Cardiac fibroblast (primary cell): ENCODE measurements at regions not wholly inside any gene's neighbourhood (a gene's known extent, or its start where the extent isn't known, plus 50 kb on each side); places are given as distances from the start of the nearest gene placed in this dataset.

Experiments
- DNase-seq, 2 donors: peaks; one replicate each; pipeline versions ENCODE4 v3.0.0 to v3.0.0-alpha.2; 2010; ENCODE audit warnings: low read depth in 2 of 2
- H3K4me3 ChIP-seq, 2 donors: replicated peaks in 1 of 2; 1 replicate in 1 of 2; 2 replicates in 1 of 2; pipeline ENCODE4 v1.5.1; 2011; ENCODE audit warnings: low read depth in 2 of 2, low read length in 2 of 2, mild to moderate bottlenecking in 2 of 2, moderate library complexity in 1 of 2
- TF ChIP-seq, protein P1 (sequence below): IDR thresholded peaks from one replicate; pipeline ENCODE4 v1.5.1; 2011; ENCODE audit warnings: low read depth, mild to moderate bottlenecking, low read length, inconsistent platforms

DNA sequence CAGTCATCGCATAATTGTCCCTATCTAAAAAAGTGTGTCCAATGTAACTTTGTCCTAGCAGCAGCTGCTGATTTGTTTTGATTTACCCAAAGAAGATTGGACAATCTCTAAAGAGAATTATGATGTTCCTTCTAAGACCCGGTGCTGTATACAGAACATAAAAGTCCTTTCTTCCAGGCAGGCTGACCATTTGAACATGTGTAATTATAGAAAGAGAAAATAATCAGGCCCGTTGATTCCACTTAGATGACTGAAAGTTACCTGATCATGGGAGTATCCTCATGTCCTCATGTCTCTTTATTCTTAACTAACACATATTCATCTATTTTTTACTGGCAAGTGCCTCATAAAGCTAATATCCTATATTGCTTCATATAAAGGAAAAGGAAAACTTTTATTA, 164.1 kb upstream of the MRPS30 start:
- H3K4me3 ChIP-seq = no peak overlapping the region
- TF ChIP-seq, protein P1, sequence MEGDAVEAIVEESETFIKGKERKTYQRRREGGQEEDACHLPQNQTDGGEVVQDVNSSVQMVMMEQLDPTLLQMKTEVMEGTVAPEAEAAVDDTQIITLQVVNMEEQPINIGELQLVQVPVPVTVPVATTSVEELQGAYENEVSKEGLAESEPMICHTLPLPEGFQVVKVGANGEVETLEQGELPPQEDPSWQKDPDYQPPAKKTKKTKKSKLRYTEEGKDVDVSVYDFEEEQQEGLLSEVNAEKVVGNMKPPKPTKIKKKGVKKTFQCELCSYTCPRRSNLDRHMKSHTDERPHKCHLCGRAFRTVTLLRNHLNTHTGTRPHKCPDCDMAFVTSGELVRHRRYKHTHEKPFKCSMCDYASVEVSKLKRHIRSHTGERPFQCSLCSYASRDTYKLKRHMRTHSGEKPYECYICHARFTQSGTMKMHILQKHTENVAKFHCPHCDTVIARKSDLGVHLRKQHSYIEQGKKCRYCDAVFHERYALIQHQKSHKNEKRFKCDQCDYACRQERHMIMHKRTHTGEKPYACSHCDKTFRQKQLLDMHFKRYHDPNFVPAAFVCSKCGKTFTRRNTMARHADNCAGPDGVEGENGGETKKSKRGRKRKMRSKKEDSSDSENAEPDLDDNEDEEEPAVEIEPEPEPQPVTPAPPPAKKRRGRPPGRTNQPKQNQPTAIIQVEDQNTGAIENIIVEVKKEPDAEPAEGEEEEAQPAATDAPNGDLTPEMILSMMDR = no peak
- no peak for DNase-seq

DNA sequence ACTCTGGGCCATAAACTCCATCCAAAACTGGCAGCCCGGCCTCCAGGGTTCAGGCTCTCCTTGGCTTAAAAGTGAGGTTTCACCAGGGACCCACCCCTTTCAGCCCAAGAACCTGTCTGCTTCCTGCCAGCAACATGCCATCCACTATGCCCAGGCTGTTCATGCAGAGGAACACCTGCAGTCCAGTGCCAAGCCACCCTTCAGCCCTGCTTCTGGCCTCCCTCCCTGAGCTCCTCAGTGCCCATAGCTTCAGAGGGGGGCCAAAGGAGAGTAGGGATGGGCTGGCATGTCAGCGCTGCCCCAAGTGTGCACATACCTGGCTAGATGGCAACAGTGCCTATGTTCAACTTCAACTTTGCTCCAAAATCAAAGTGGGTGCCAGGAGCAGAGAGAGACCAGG, 166.9 kb upstream of the MRPS30 start:
- no peak for DNase-seq
- no peak overlapping the region for H3K4me3 ChIP-seq
- TF ChIP-seq, protein P1 = no peak

DNA sequence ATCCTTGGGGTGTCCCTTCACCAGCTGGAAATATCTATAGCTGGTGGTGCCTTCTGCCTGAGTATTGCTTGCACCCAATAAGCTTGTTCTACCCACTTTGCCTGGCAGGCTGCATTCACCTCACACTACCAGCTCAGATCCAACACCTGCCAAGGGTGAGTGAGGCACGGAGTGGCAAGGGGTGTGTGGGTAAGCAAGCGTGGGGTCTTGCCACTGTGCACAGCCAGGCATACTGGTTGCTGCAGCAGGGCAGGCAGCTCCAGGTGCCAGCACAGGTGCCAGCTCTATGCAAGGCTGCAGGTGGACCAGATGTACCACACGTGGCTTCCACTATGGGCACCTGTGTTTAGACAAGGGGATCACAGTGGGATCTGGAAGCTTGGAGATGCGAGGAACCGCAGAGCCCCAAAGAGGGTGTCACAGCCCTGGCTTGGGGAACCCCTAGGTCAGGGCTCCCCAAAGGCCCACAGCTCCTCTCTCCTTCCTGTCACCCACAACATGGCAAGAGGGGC, 167.7 kb upstream of the MRPS30 start:
- no peak for DNase-seq
- TF ChIP-seq, protein P1 = no peak
- no peak overlapping the region for H3K4me3 ChIP-seq

DNA sequence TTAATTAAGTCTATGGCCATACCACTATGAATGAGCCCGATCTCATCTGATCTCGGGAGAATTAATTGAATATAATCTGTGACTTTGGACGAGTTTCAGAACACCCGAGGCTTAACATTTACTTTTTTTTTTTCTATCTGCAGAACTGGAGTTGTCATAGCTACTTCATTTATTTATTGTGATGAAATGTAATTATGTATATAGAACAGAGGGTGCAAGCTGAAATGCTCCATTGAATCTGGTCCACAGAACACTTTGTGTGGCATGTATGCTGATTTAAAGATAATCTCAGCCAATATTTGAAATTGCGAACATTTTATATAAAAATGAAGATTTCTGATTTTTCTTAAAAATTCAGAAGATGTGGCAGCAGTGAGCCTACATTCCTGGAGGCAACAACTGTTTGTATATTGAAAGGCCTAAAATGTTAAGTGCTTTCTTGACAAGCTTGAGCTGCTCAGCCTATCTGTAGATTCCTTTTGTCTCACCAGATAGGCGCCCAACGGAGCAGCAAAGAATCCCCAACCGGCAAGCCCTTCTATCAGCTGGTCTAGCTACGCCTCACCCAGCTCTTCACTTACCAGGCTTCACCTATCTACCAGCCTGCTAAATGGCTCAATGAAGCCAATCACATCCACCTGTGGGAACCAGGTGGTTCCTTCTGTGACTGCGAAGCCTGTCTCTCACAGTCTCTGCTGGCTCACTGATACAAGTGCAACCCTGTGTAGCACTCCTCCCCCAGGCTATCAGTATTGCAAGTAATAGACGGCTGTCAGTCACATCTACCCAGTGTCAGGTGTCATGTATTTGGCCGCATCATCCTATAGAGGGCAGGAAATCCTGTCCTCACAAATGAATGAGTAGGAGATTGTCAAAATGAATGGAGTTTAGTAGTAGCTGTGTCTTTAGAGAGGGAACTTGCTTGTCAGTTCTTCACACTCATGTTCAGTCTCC, 170.6 kb upstream of the MRPS30 start:
- DNase-seq = no peak
- TF ChIP-seq, protein P1 = no peak

DNA sequence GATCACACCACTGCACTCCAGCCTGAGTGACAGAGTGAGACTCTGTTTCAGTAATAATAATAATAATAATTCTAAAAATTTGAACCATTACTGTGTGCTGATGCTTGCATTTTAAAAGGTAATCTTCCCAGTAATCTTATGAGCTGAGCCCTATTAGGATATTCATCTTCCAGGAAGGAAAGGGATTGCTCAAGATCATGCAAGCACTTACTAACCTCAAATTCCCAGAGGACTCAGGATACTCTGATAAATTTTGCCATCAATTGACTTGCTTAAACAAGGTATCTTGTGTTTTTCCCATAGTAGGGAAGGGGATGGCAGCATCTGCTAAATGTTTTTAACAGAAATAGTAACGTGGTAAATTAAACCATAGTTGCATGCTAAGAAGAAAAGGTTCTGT, 176.4 kb upstream of the MRPS30 start:
- H3K4me3 ChIP-seq = no peak overlapping the region
- no peak for DNase-seq
- TF ChIP-seq, protein P1 = no peak

More for the DNA sequence above, 170.6 kb upstream of the MRPS30 start:
- H3K4me3 ChIP-seq = no peak overlapping the region

DNA sequence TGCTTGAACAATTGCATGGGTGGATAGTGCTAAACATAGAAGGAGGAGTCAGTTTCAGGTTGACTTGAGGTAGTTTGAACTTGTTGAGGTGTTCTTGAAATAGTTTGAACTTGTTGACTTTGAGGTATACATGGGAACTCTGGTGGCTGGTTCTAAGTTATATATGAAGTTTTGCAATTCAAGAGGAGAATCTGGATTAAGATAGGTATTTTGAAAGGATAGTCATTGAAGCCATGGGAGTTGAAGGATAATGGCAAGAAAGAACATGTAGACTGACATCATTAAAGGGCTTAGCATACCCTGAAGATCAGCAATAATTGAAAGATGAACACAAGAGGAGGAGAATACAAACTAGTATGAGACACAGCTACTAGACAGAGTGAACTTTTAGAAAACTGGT, 181.9 kb upstream of the MRPS30 start:
- no peak for DNase-seq
- TF ChIP-seq, protein P1 = no peak
- H3K4me3 ChIP-seq = no peak overlapping the region

DNA sequence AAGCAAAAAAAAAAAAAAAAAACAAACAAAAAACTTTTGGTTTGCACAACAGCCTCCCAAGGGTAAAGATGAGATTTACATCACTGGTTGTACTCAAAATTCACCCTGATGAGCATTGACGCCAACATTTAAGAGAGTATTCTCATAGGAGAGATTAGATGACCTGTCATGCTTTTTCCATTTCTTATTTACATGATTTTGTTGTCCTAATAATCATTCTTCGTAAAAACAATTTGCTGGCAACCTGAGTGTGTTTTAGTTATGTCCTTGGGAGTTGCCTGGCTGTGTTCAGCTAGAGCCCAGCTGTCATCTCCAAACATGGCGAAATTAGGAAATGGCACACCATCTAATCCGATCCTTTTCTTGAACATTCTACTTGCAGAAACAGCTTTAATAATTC, 186.4 kb upstream of the MRPS30 start:
- TF ChIP-seq, protein P1 = no peak
- DNase-seq = no peak

More for the DNA sequence above, 186.4 kb upstream of the MRPS30 start:
- H3K4me3 ChIP-seq = no peak overlapping the region
